IPS-18c (cell line): ENCODE measurements at regions not wholly inside any gene's neighbourhood (a gene's known extent, or its start where the extent isn't known, plus 50 kb on each side); places are given as distances from the start of the nearest gene placed in this dataset.
"Not testable (repeated sequence)": the region's sequence is repeated elsewhere in the genome, so short reads cannot be mapped to it uniquely, and the experiment has no call there.

ENCODE experiments used
- H3K4me3 ChIP-seq: 2 replicates; pipeline ENCODE4 v1.7.0; 2013; ENCODE audit warnings: low read depth, mild to moderate bottlenecking, low read length, moderate library complexity; ENCODE audit not compliant: insufficient read depth
- H3K9me3 ChIP-seq: one replicate; pipeline ENCODE4 v1.6.1; 2013; ENCODE audit warnings: mild to moderate bottlenecking, low read length, moderate library complexity; ENCODE audit not compliant: control insufficient read depth, insufficient read depth

GRCh38 chr4:87901422-87901992, 68.7 kb downstream of the MEPE start:
- no peaks in the 10 kb centered on the region for H3K9me3 ChIP-seq
- no peak overlapping the region for H3K4me3 ChIP-seq

DNA sequence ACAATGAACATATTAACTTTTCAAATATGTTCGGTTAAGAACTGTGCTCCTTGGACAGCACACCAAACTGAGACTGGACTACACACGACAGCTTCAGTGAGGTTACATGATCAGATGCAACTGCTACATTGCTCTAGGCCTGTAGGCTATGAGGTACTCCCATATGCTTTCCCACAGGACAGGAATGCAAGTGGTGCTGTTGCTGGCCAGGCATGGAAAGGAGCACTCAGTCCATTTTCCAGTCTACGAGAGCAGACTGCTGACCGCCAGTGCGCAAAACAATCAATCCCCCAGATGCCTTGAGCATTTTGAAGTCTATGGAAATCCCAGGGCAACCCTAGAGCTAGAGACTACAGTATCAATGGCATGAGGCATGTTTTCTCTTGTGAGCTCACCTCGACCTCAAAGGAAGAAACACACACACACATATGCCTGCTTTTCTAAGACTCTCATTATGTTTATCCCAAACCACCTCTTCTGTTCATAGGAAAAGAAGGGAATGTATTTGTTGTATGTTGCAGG, 70.8 kb upstream of the SPP1 start:
- no peaks in the 10 kb centered on the region for H3K9me3 ChIP-seq
- H3K4me3 ChIP-seq, result no peak overlapping the region

- no peak overlapping the region for H3K4me3 ChIP-seq
- no peaks in the 10 kb centered on the region for H3K9me3 ChIP-seq
Observed at GRCh38 chr4:87908336-87908735, 67.2 kb upstream of the SPP1 start.

- H3K9me3 ChIP-seq, result no peaks in the 10 kb centered on the region
- no peak overlapping the region for H3K4me3 ChIP-seq
Observed at GRCh38 chr4:87910795-87911194, 64.7 kb upstream of the SPP1 start.

DNA sequence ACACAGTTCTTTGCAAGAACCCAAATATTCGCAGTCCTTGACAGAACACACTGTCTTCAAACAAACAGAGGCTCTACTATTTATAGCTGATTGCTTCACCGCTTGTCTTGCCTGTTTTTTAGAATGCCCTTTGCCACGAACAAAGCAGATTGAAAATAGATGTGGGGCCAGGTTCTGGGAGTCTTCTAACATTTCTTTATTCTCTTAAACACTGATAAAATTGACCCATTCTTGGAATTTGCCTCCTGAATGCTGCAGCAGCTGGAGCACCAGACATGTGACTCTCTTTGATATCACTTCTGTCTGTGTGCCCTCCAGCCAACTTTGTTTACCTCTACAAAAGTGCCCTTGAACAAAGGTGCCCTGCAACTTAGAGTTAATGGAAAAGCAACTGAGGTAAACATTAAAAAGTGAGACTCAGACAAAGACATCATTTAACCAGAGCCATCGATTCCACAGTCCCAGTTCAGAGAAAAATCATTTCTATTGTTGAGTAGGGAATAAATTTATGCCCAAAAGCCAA, 64.2 kb upstream of the SPP1 start:
- no peaks in the 10 kb centered on the region for H3K9me3 ChIP-seq
- H3K4me3 ChIP-seq, result no peak overlapping the region

DNA sequence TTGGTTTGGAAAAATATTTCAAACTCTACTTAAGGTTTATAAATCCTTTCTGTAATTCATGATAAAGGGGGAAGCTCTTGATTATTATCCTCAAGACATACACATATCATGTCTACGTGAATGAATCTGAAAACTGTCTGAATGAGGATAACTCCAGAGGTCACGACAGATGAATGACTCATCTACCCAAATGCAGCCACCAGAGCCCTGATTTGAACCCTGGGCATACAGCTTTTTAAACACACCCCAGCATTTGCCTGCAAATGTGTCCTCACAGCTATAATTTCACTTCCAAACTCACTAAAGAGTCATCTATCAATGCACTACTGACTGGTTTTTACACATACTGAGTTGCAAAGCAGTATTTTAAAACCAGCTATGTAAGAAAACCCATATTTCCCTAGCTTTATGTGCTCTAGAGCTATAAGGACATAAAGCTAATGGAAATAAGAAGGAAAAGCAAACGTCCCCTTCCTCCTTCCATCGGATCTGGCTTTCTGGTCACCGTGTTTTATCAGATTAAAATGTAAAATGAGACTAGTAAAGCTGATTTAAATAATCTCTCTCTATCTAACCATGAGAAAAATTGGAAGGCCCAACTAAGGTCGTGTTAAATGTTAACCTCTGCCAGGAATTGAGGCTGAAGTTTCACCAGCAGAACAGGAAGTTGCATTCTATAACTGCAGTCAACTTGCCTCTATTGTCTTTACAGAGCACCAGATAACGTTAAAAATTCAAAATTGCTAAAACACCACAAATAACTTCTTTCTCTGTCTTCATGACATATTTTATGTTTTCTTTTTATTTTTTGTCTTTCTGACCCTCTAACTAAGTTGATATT, 63.1 kb upstream of the SPP1 start:
- no peak overlapping the region for H3K4me3 ChIP-seq
- H3K9me3 ChIP-seq, result no peaks in the 10 kb centered on the region

GRCh38 chr4:87913896-87914295, 61.6 kb upstream of the SPP1 start:
- Histone ChIP-seq H3K9me3 (no peaks in the 10 kb centered on the region), H3K4me3 (no peak overlapping the region)

DNA sequence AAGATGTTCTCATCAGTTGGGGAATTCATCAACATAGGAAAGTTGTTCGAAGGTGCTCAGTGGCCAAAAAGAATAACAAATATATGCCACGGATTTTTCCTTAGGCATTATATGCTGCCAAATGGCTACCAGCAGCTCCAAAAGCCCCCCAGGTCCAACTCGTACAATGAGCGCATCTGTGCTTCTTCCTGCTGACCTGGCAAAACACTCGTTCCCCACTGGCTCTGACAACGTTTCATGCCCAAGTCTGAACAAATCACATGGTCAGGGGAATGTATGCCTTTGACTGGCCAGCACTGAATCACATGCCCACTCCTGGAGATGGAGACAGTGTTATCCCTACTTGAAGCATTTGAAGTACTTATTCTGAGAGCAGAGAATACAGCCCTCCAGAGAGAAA, 59.9 kb upstream of the SPP1 start:
- Histone ChIP-seq H3K9me3 (no peaks in the 10 kb centered on the region), H3K4me3 (no peak overlapping the region)

DNA sequence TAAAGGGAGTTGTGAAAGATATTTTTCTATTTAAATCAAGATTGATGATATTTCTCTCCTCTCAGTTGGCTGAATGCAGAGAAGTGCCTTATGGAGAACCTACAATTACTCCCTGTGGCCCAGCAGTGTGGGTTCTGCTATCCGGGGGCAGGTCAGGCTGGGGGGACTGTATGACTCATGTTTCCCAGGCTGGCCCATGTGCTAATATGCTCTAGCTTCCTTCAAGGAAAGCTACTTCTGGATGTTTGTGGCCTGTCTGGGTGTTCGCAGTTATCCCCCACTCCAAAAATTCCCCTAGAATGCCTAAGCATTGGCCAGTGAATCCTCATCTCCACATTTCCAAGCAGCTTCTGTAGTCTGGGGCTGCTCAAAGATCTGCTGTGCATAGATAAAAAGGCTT, 58.9 kb upstream of the SPP1 start:
- H3K4me3 ChIP-seq, result no peak overlapping the region

DNA sequence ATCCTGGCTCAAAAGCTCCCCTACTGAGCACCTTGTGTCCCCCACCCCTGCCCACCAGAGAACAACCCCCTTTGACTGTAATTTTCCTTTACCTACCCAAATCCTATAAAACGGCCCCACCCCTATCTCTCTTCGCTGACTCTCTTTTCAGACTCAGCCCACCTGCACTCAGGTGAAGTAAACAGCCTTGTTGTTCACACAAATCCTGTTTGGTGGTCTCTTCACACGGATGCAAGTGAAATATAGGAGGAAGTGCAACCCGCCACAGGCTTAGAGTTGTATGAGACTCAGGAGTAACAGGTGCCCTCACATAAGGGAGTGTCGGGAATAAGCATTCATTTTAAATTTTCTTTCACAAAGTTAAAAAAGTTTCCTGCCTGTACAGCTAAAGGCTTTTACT, 57.6 kb upstream of the SPP1 start:
- H3K4me3 ChIP-seq, H3K9me3 ChIP-seq: not testable (repeated sequence)

More for the DNA sequence above, 58.9 kb upstream of the SPP1 start:
- H3K9me3 ChIP-seq, result no peaks in the 10 kb centered on the region

DNA sequence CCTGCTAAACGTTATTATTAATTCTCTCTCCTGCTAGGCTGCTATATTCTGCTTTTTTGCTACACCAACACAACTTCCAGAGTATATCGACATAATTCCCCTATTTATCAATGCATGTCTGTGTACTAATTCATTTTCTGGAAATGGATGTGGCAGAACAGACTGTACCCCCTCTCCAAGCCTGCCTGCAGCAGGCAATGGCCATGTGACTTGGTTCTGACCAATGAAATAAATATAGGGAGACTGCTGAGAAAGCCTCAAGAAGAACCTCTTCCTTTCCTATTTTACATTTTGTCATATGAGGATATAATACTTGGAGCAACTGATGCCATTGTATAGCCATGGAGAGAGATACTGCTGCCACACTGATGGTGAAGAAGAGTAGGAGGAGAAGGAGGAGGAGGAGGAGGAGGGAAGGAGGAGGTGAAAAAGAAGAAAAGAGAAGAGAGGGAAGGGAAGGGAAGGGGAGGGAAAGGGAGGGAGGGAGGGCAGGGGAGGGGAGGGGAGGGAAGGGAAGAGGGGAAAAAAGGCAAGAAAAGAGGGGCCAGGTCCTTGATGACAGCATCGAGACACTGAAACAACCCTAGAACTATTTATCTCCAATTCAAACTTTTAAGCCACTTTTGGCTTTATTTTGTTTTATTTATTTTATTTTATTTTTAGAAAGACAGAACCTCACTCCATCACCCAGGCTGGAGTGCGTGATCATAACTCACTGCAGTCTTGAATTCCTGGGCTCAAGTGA, 57.0 kb upstream of the SPP1 start:
- no peak overlapping the region; the same call in 1 of the 2 replicates for H3K4me3 ChIP-seq
- no peaks in the 10 kb centered on the region for H3K9me3 ChIP-seq

DNA sequence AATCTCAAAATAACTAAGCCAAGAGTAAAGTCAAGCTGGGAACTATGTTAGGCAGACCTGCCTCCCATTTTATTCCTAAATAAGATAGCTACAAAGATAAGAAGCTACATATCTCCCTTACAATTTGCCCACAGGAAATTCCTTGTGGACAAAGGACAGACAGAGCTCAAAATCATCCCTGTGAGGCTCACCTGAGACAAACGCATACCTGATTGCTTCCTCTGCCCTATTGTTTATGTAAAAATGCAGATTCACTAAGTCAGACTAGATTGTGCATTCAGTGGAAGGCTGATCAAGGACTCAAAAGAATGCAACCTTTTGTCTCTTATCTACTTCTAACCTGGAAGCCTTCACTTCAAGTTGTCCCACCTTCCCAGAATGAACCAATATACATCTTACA, 56.2 kb upstream of the SPP1 start:
- H3K4me3 ChIP-seq, result 0 out of 2 replicates have a peak overlapping the region, but pooled peaks have one; percentile 1
- H3K9me3 ChIP-seq, result not testable (repeated sequence)

- no peaks in the 10 kb centered on the region for H3K9me3 ChIP-seq
- no peak overlapping the region for H3K4me3 ChIP-seq
Observed at GRCh38 chr4:87919941-87920340, 55.6 kb upstream of the SPP1 start.

DNA sequence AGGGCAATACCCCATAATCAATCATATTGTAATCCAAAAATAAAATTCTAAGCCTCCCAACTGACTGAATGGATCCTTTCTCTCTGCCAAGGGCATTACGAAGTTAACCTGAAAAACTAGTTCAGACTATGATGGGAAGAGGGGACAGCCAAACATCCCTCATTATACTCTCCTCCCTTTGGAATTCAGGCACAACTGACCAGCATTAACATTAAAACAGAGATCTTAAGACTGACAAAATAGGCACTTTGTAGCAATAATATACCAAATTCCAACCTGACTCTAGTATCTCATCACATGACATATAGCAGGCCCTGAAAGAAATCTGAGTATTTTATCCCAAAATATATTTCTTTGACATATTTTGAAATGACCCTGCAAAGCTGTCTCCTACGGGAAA, 55.0 kb upstream of the SPP1 start:
- Histone ChIP-seq H3K9me3 (no peaks in the 10 kb centered on the region), H3K4me3 (no peak overlapping the region)

- peak overlapping the region; percentile 50 for H3K4me3 ChIP-seq
- not testable (repeated sequence) for H3K9me3 ChIP-seq
Observed at GRCh38 chr4:87921626-87922479, 53.7 kb upstream of the SPP1 start.

GRCh38 chr4:87924146-87924545, 51.4 kb upstream of the SPP1 start:
- H3K4me3 ChIP-seq, result peak overlapping the region; percentile 57

More at GRCh38 chr4:87924146-87924545, 51.4 kb upstream of the SPP1 start:
- H3K9me3 ChIP-seq, result not testable (repeated sequence)
